Left lung (tissue), 4 donors: ENCODE measurements at regions not wholly inside any gene's neighbourhood (a gene's known extent, or its start where the extent isn't known, plus 50 kb on each side); places are given as distances from the start of the nearest gene placed in this dataset.

Source experiments
- ATAC-seq: fragments of 200-7000 bp; cut with Tn5 transposase; one replicate; pipeline ENCODE4 v1.9.1; 2020; ENCODE audit warnings: moderate library complexity
- DNase-seq, 4 donors: peaks; one replicate each; pipeline ENCODE4 v3.0.0-alpha.2; 2013 to 2020
- H3K27ac ChIP-seq, 2 donors: fragments of 200-600 bp; sonication (generic) in 1 of 2; one replicate each; pipeline versions ENCODE4 v1.5.0 to v1.8.0; 2020 to 2021
- H3K27me3 ChIP-seq, 2 donors: fragments of 200-600 bp; sonication (generic) in 1 of 2; one replicate each; pipeline versions ENCODE4 v1.5.0 to v1.8.0; 2020 to 2021
- H3K36me3 ChIP-seq, 2 donors: fragments of 200-600 bp; sonication (generic) in 1 of 2; one replicate each; pipeline versions ENCODE4 v1.5.0 to v1.8.0; 2020 to 2021
- H3K4me1 ChIP-seq, 2 donors: fragments of 200-600 bp; one replicate each; pipeline ENCODE4 v1.8.0; 2021
- H3K4me3 ChIP-seq, 2 donors: fragments of 200-600 bp; sonication (generic) in 1 of 2; one replicate each; pipeline versions ENCODE4 v1.5.0 to v1.8.0; 2020 to 2021; ENCODE audit warnings: mild to moderate bottlenecking in 1 of 2
- H3K9me3 ChIP-seq, 2 donors: fragments of 200-600 bp; sonication (generic) in 1 of 2; one replicate each; pipeline versions ENCODE4 v1.5.0 to v1.8.0; 2020 to 2021
- CTCF ChIP-seq, 2 donors: fragments of 200-600 bp; sonication (generic) in 1 of 2; IDR thresholded peaks; one replicate each; pipeline versions ENCODE4 v1.5.0 to v1.8.0; 2021; ENCODE audit warnings: antibody characterized with exemption in 2 of 2
- intact Hi-C, 2 donors: fragments of 100-400 bp; cut with DNase I; formaldehyde crosslinking; loops; one replicate each; pipeline versions ENCODE4 v1.11.2 to v1.14.2; 2022
- donor health status: DM: no; HTN: yes; CAD: no.
- donor health status: DM: no; HTN: no; CAD: no.

- intact Hi-C loops, result no loop called here
- peaks cover 0 to 12% of the 10 kb centered on the region in 2 donors for H3K9me3 ChIP-seq
- no peak for TF ChIP-seq CTCF (IDR thresholded peaks at IDR 0.05)
- no peak for ATAC-seq
- DNase-seq, result no peak
- no peaks in the 10 kb centered on the region for H3K36me3 ChIP-seq
- no peaks in the 10 kb centered on the region for H3K27me3 ChIP-seq
- no peaks in the 10 kb centered on the region for H3K4me1 ChIP-seq
- H3K4me3 ChIP-seq, result no peak overlapping the region
- no peak overlapping the region for H3K27ac ChIP-seq
Observed at GRCh38 chr2:183456177-183456576, 331.9 kb downstream of the NUP35 start.

GRCh38 chr2:183458460-183458859 is 334.2 kb downstream of the NUP35 start:
- peaks cover 0 to 10% of the 10 kb centered on the region in 2 donors for H3K9me3 ChIP-seq
- H3K4me3 ChIP-seq, result no peak overlapping the region
- no peak for DNase-seq
- no peak for ATAC-seq
- no peak for TF ChIP-seq CTCF (IDR thresholded peaks at IDR 0.05)
- no peak overlapping the region for H3K27ac ChIP-seq
- no peaks in the 10 kb centered on the region for H3K36me3 ChIP-seq
- H3K27me3 ChIP-seq, result no peaks in the 10 kb centered on the region
- no peaks in the 10 kb centered on the region for H3K4me1 ChIP-seq
- intact Hi-C loops, result no loop called here

- no peak for DNase-seq
- intact Hi-C loops, result no loop called here
- Histone ChIP-seq H3K9me3 (peaks cover 0 to 7% of the 10 kb centered on the region in 2 donors), H3K27me3 (no peaks in the 10 kb centered on the region), H3K36me3 (no peaks in the 10 kb centered on the region), H3K4me3 (no peak overlapping the region), H3K4me1 (no peaks in the 10 kb centered on the region), H3K27ac (no peak overlapping the region)
- no peak for ATAC-seq
- TF ChIP-seq CTCF (IDR thresholded peaks at IDR 0.05), result no peak
Observed at GRCh38 chr2:183459466-183459865, 335.2 kb downstream of the NUP35 start.

GRCh38 chr2:183463821-183464220 is 339.6 kb downstream of the NUP35 start:
- no peaks in the 10 kb centered on the region for H3K4me1 ChIP-seq
- ATAC-seq (no peak), DNase-seq (no peak)
- no peaks in the 10 kb centered on the region for H3K9me3 ChIP-seq
- no peak for TF ChIP-seq CTCF (IDR thresholded peaks at IDR 0.05)
- intact Hi-C loops, result no loop called here
- H3K4me3 ChIP-seq, result no peak overlapping the region
- no peaks in the 10 kb centered on the region for H3K36me3 ChIP-seq
- no peaks in the 10 kb centered on the region for H3K27me3 ChIP-seq
- no peak overlapping the region for H3K27ac ChIP-seq

GRCh38 chr2:183465048-183465447 is 340.8 kb downstream of the NUP35 start:
- H3K27ac ChIP-seq, result no peak overlapping the region
- ATAC-seq (no peak), DNase-seq (no peak)
- no peak overlapping the region for H3K4me3 ChIP-seq
- H3K4me1 ChIP-seq, result no peaks in the 10 kb centered on the region
- H3K36me3 ChIP-seq, result no peaks in the 10 kb centered on the region
- TF ChIP-seq CTCF (IDR thresholded peaks at IDR 0.05), result no peak
- intact Hi-C loops, result no loop called here
- no peaks in the 10 kb centered on the region for H3K27me3 ChIP-seq
- peaks cover 0 to 11% of the 10 kb centered on the region in 2 donors for H3K9me3 ChIP-seq
